Vagina (tissue), 2 donors: ENCODE measurements at regions not wholly inside any gene's neighbourhood (a gene's known extent, or its start where the extent isn't known, plus 50 kb on each side); places are given as distances from the start of the nearest gene placed in this dataset.

Source experiments
- CTCF ChIP-seq, 3 experiments: fragments of 450-650 bp in 2 of 3; fragments of 200-600 bp in 1 of 3; sonication (generic) in 1 of 3; IDR thresholded peaks; one replicate each; pipeline ENCODE4 v1.5.1; 2017 to 2019; ENCODE audit warnings: antibody characterized with exemption in 3 of 3, mild to moderate bottlenecking in 2 of 3, moderate library complexity in 2 of 3
- POLR2A ChIP-seq, 2 donors: fragments of 450-650 bp; IDR thresholded peaks; one replicate each; pipeline ENCODE4 v1.6.1; 2017; ENCODE audit warnings: antibody characterized with exemption in 2 of 2, mild to moderate bottlenecking in 2 of 2, moderate library complexity in 2 of 2
- POLR2AphosphoS5 ChIP-seq, 2 donors: sonication (generic); formaldehyde crosslinking; IDR thresholded peaks; one replicate each; pipeline ENCODE4 v1.9.0; 2017; ENCODE audit warnings: antibody characterized with exemption in 2 of 2, mild to moderate bottlenecking in 2 of 2, low read depth in 1 of 2; ENCODE audit not compliant: insufficient read depth in 1 of 2

- TF ChIP-seq POLR2A (IDR thresholded peaks at IDR 0.05) (no peak), CTCF (IDR thresholded peaks at IDR 0.05) (no peak), POLR2AphosphoS5 (IDR thresholded peaks at IDR 0.05; ENCODE audit: insufficient read depth in 1 of 2, low read depth in 1 of 2) (no peak)
Observed at GRCh38 chr9:3658964-3659363, 133.2 kb upstream of the RFX3 start.
